ENCODE measurements at regions not wholly inside any gene's neighbourhood (a gene's known extent, or its start where the extent isn't known, plus 50 kb on each side); places are given as distances from the start of the nearest gene placed in this dataset.
"Not testable (repeated sequence)": the region's sequence is repeated elsewhere in the genome, so short reads cannot be mapped to it uniquely, and the experiment has no call there.

- DNase-seq (ENCODE audit: low read depth in 1 of 2, low spot score in 1 of 2): no peak
- TF ChIP-seq, protein P1, sequence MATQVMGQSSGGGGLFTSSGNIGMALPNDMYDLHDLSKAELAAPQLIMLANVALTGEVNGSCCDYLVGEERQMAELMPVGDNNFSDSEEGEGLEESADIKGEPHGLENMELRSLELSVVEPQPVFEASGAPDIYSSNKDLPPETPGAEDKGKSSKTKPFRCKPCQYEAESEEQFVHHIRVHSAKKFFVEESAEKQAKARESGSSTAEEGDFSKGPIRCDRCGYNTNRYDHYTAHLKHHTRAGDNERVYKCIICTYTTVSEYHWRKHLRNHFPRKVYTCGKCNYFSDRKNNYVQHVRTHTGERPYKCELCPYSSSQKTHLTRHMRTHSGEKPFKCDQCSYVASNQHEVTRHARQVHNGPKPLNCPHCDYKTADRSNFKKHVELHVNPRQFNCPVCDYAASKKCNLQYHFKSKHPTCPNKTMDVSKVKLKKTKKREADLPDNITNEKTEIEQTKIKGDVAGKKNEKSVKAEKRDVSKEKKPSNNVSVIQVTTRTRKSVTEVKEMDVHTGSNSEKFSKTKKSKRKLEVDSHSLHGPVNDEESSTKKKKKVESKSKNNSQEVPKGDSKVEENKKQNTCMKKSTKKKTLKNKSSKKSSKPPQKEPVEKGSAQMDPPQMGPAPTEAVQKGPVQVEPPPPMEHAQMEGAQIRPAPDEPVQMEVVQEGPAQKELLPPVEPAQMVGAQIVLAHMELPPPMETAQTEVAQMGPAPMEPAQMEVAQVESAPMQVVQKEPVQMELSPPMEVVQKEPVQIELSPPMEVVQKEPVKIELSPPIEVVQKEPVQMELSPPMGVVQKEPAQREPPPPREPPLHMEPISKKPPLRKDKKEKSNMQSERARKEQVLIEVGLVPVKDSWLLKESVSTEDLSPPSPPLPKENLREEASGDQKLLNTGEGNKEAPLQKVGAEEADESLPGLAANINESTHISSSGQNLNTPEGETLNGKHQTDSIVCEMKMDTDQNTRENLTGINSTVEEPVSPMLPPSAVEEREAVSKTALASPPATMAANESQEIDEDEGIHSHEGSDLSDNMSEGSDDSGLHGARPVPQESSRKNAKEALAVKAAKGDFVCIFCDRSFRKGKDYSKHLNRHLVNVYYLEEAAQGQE (IDR thresholded peaks at IDR 0.05; ENCODE audit: insufficient replicate concordance, low read depth): no peak
- TF ChIP-seq CTCF (IDR thresholded peaks at IDR 0.05; ENCODE audit: insufficient read depth, low read length) (no peak), SPI1 (IDR thresholded peaks at IDR 0.05; ENCODE audit: borderline replicate concordance, low read depth) (no peak), POLR2AphosphoS5 (IDR thresholded peaks at IDR 0.05; ENCODE audit: low read depth) (no peak), GABPA (IDR thresholded peaks at IDR 0.05; ENCODE audit: low read depth) (no peak)
- no peak overlapping the region for H3K27ac ChIP-seq (replicated peaks)
- no peak overlapping the region for H3K4me3 ChIP-seq (replicated peaks; ENCODE audit: insufficient read depth, low read length)
- H3K27me3 ChIP-seq (ENCODE audit: insufficient read depth, poor library complexity, severe bottlenecking): no peaks in the 10 kb centered on the region
Observed at GRCh38 chr4:72761368-72762038, 192.5 kb upstream of the ADAMTS3 start.

DNA sequence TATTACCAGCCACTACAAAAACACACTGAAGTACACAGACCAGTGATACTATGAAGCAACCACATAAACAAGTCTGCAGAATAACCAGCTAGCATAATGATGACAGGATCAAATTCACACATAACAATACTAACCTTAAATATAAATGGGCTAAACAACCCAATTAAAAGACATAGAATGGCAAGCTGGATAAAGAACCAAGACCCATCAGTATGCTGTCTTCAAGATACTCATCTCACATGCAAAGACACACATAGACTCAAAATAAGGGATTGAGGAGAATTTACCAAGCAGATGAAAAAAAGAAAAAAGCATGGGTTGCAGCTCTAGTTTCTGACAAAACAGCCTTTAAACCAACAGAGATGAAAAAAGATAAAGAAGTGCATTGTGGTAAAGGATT is 184.4 kb upstream of the ADAMTS3 start:
- not testable (repeated sequence) for DNase-seq (ENCODE audit: low read depth in 1 of 2, low spot score in 1 of 2); H3K27me3 ChIP-seq (ENCODE audit: insufficient read depth, poor library complexity, severe bottlenecking); H3K4me3 ChIP-seq (replicated peaks; ENCODE audit: insufficient read depth, low read length); H3K27ac ChIP-seq (replicated peaks)

GRCh38 chr4:72744103-72744725 is 175.2 kb upstream of the ADAMTS3 start:
- Histone ChIP-seq H3K27me3 (ENCODE audit: insufficient read depth, poor library complexity, severe bottlenecking) (no peaks in the 10 kb centered on the region), H3K27ac (replicated peaks) (no peak overlapping the region), H3K4me3 (replicated peaks; ENCODE audit: insufficient read depth, low read length) (no peak overlapping the region)
- TF ChIP-seq GABPA (IDR thresholded peaks at IDR 0.05; ENCODE audit: low read depth): no peak
- TF ChIP-seq SPI1 (IDR thresholded peaks at IDR 0.05; ENCODE audit: borderline replicate concordance, low read depth): no peak
- TF ChIP-seq, protein P1 (IDR thresholded peaks at IDR 0.05; ENCODE audit: insufficient replicate concordance, low read depth): no peak
- TF ChIP-seq POLR2AphosphoS5 (IDR thresholded peaks at IDR 0.05; ENCODE audit: low read depth): no peak
- TF ChIP-seq CTCF (IDR thresholded peaks at IDR 0.05; ENCODE audit: insufficient read depth, low read length): no peak
- DNase-seq (ENCODE audit: low read depth in 1 of 2, low spot score in 1 of 2): no peak

DNA sequence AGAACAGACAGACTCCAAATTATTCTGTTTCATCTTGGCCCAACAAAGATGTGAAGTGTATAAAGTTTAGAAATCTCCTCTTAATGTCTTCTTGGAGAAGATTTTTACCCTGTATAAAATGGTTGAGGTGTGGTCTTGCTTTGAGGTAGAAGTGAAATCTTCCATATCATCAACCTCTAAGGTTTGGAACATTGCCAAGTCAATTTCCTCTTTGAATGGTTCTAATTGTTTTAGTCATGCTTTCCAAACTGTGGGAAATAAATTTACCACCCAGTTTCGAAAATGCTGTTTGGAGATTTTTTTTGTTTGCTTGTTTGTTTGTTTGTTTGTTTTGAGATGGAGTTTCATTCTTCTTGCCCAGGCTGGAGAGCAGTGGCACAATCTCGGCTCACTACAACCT is 174.1 kb upstream of the ADAMTS3 start:
- no peak overlapping the region for H3K27ac ChIP-seq (replicated peaks)
- H3K27me3 ChIP-seq (ENCODE audit: insufficient read depth, poor library complexity, severe bottlenecking): no peaks in the 10 kb centered on the region
- TF ChIP-seq CTCF (IDR thresholded peaks at IDR 0.05; ENCODE audit: insufficient read depth, low read length) (no peak), SPI1 (IDR thresholded peaks at IDR 0.05; ENCODE audit: borderline replicate concordance, low read depth) (no peak), GABPA (IDR thresholded peaks at IDR 0.05; ENCODE audit: low read depth) (no peak)
- TF ChIP-seq, protein P1 (IDR thresholded peaks at IDR 0.05; ENCODE audit: insufficient replicate concordance, low read depth): no peak
- no peak for DNase-seq (ENCODE audit: low read depth in 1 of 2, low spot score in 1 of 2)
- H3K4me3 ChIP-seq (replicated peaks; ENCODE audit: insufficient read depth, low read length): no peak overlapping the region
